NCI-H1092 treated with DMSO at 0.1 percent for 48 hours (cell line): ENCODE measurements at regions not wholly inside any gene's neighbourhood (a gene's known extent, or its start where the extent isn't known, plus 50 kb on each side); places are given as distances from the start of the nearest gene placed in this dataset.
"Not testable (repeated sequence)": the region's sequence is repeated elsewhere in the genome, so short reads cannot be mapped to it uniquely, and the experiment has no call there.

ENCODE experiments used
- DNase-seq: peaks from one replicate; lab custom pipeline; 2025; lab: John Stamatoyannopoulos, UW

DNA sequence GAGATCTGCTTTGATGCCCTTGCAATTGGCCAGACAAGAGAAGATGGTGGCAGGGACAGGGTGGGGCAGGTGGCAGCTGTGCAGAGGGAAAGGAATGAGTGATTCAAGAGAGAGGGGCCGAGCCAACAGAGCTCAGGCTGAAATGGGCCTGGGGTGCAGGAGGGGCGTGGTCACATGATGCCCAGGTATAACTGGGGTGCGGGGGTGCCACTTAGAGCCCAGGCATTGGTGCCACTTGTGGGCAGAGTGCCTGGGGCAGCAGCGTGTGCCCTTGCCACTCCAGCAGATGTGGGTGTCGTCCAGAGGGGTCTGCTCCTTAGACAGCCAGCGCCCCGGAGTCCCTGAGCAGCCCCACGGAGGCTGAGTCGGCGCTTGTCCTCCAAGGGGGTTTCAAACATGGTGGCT, 88.7 kb downstream of the PLXNA1 start:
- no peak for DNase-seq

DNA sequence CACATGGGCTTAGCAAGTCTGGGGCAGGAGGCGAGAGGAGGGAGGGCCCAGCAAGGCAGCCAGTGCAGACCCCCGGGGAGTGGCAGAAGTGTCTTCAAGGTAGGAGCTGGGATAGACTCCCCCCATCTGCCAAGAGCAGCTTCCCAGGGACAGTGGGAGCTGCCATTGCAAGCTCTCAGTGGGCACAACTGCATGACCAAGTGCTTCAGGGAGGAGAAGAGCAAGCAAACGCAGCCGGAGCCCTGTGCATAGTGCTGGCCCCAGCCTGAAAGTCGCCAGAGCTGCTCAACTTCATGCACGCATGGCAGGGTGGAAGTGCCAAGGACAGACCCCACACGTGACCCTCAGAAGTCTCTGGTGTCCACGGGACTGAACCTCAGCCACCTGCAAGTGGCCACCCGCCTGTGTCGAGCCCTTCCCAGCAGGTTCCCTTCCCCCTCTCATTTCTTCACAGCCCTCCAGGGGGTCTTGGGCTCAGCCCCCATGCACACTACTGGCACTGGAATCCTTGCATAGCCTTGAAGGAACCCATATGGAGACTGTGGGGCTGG, 89.4 kb downstream of the PLXNA1 start:
- DNase-seq, result no peak

DNA sequence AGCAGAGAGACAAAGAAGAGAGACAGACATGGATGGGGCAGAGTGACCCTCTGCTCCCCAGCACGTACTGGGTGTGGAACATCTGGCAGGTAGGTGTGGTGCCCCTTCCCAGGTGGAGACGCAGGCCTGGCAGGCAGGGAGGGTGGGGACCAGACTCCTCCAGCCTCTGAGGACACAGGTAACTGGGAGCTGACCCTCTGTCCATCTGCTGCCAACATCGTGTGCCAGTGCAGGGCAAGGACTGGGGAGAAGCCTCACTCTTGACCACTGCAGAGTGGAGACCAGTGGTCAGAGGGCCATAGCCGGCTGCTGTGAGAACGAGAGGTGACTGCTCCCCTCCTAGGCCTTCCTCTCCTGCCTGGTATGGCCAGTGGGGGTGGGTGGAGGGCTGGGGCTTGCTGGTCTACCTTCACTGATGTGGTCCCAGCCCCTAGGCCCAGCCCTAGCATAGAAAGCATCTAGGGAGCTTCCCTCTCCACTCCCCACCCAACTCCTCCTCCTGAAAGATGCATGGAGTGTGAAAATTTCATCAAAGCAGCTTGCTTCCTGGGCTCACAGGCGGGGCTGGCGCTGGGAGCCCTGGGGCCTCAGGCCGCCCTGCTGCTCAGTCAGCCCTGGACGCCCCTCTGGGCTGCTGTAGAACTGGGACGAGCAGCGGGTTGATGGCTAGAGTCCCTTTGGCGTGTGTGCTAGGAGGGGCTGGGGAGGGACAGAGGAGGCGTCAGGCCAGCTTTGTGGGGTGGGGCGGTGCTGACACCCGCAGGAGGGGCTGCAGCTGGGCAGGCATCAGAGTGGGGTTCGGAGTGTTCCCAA, 90.3 kb downstream of the PLXNA1 start:
- no peak for DNase-seq

DNA sequence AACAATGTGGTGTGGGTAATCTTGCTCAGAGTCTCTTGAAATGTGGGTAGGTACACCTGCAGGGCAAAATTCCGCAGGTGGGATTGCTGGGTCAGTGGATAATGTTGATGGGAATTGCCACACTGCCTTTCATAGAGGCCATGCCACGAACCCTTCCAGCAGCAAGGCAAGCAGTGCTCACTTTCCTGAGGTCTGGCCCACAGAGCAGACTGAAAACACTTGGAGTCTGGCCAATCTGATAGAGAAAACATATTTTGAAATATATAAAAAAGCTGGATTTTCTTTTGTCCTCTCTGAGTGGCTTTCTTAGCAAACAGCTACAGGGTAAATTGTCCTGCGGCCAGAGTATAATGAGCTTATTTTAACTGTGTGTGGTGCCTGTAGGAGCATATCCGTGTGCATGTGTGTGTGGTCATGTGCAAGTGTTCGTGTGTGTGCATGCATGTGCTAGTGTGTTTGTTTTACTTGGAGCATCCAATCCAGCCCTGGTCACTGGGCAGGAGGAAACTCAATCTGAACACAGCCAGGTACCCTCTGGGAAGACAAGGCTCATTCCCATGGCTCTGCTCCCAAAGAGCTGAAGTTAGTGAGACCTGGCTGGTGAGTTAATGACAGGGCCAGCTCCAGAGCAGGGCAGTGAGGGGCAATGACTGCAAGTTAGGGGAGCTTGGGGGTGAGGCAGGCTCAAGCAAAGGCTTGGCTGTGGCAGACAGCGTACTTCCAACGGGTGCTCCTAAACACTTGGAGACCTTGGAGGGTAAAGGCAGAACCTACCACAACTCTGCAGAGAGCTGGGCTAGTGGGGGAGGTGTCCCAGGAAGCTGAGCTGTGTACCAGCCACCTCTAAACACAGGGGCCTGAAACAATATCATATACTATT, 91.3 kb downstream of the PLXNA1 start:
- no peak for DNase-seq

DNA sequence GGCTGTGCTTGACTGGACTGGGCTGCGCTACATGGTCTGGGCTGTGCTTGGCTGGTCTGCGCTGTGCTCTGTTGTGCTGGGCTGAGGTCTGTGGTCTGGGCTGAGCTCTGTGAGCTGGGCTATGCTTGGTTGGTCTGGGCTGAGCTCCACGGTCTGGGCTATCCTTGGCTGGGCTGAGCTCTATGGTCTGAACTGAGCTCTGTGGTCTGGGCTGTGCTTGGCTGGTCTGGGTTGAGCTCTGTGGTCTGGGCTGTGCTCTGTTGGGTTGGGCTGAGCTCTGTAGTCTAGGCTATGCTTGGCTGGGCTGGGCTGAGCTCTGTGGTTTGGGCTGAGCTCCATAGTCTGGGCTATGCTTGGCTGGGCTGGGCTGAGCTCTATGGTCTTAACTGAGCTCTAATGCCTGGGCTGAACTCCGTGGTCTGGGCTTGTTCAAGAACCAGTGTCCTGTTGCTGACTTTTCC, 92.0 kb downstream of the PLXNA1 start:
- DNase-seq, result peak; percentile 45

DNA sequence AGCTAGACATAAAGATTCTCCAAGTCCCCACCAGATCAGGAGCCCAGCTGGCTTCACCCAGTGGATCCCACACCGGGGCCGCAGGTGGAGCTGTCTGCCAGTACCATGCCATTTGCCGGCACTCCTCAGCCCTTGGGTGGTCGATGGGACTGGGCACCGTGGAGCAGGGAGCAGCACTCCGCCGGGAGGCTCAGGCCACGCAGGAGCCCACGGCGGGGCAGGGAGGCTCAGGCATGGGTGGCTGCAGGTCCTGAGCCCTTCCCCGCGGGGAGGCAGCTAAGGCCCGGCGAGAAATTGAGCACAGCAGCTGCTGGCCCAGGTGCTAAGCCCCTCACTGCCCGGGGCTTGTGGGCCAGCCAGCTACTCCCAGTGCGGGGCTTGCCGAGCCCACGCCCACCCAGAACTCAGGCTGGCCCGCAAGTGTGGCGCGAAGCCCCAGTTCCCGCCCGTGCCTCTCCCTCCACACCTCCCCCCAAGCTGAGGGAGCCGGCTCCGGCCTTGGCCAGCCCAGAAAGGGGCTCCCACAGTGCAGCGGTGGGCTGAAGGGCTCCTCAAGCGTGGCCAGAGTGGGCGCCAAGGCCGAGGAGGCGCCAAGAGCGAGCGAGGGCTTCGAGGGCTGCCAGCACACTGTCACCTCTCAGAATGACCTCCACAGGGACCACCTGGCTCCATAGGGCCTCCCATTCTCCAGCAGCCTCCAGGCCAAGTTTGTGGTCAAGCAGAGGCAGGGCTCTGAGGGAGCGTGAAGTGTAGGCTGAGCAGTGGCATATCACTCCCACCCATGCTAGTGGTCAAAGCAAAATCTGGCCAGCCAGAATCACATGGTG, 93.5 kb downstream of the PLXNA1 start:
- not testable (repeated sequence) for DNase-seq

DNA sequence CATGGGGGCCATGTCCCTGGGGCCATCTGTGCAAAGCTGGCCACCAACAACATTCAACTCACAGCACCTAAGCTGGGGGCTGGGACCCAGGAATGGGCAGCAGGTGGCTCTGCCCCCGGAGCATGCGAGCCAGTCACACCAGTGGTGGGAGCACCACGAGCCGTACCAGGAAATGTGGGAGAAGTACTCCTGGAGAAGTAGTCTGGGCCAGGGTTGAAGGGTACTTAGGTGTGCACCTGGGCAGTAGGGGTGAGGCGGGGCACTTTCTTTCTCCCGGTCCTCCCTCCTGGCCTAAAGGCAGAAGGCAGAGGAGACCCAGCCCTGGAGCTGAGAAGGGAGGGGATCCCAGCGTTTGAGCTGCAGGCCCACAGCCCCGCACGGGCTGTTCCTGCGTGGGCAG, 94.2 kb downstream of the PLXNA1 start:
- no peak for DNase-seq

DNA sequence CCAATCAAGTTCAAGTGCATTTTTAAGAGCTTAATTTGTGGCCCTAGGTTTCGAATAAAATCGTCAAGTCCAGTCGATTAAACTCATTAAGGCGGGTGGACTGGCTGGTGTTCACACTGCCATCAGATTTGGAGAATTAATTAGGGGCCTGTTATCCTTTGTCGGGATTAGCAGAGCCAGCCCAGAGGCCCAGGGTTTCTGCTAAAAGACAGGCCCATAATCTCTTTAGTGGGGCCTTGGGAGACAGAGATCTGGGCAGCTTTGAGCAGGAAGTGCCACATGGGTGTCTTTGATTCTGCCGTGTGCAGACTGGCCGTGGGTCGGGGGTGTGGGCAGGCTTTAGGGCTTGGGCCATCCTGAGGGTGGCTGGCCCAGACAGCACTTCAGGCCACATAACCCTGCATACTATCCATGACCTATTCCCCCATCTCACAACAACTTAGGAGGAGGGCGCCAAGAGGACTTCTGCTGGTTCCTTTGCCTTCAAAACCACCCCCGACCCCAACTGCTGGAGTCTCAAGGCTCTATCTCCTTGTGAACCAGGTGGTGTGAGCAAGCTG, 94.7 kb downstream of the PLXNA1 start:
- no peak for DNase-seq

DNA sequence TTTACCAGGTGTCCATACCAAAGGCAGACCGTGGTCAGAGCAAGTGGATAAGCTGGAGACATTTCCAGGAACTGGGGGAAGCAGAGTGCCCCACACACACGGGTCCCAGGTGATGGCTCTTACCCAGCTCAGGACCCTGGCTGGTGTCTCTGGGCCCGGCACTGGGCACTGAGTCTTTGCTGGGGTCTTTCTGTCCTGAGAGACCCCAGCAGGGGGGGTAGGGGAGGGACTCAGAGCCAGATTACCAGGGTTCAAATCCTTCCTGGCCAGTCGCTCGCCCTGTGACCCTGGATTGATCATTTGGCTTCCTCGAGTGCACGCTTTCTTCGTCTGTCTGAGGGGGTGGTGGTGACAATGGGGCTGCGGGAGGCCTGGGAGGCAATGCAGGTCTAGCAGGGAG, 95.7 kb downstream of the PLXNA1 start:
- DNase-seq, result no peak

DNA sequence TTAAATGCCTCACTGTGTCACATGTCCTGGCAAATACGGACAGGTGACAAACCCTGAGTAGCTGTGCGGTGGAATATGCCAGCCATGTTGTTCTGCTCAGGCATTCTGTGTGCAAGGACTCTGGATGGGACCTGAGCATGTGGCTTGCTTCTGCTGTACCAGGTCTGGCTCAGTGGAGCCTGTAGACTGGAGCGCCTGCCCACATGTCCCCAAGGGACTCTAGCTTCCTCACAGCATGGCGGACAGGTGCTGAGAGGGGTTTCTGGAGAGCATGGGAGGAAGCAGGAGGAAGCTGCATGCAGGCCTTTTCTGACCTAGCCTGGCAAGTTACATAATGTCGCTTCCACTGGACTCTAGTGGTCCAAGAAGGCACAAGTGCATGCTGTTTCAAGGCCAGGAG, 96.3 kb downstream of the PLXNA1 start:
- no peak for DNase-seq

DNA sequence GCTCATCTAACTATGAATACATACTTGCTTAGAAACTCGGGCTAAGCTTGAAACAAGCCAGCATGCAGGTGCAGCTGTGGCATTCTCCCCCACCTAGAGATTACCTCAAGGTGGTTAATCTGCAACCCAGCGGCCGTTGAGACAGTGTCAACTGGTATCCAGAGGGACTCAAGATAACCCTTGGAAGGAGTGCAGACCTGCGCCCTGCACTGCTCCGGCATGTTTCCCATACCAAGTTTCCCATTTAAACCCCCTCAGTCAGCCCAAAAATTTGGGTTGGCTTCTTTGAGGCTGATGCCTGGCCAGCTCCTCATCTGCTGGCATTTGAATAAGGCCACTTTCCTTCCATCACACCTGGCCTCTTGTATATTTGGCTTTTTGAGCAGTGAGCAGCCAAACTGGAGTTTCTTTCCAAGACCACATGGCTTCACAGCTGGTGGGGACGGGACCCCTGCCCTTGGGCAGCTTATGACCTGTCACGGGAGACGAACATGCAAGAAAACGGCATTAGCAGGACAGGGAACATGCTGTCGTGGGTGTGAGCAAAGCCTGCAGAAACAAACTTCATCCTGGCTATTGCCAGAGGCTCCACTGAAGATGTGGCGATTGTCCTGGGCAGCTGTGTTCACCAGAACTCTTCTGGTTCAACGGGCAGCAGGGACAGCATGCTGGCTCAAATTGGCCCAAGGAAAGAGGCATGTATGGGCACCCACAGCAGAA, 98.2 kb downstream of the PLXNA1 start:
- no peak for DNase-seq

DNA sequence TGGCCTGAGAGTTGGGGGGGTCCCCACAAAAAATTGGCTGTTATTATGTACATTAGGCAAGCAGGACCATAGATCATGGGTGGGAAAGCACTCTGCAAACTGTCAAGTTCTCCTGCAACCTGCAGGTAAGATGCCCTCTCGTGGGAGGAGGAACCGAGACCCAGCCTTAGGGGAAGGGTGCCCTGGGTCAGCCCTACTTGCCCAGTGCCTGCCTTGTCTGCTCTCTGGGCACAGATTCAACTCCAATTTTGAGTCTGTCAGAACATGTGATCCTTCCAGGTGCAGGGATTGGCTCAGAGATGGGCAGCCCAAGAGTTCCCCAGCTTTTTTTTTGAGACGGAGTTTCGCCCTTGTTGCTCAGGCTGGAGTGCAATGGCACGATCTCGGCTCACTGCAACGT, 99.2 kb downstream of the PLXNA1 start:
- no peak for DNase-seq

DNA sequence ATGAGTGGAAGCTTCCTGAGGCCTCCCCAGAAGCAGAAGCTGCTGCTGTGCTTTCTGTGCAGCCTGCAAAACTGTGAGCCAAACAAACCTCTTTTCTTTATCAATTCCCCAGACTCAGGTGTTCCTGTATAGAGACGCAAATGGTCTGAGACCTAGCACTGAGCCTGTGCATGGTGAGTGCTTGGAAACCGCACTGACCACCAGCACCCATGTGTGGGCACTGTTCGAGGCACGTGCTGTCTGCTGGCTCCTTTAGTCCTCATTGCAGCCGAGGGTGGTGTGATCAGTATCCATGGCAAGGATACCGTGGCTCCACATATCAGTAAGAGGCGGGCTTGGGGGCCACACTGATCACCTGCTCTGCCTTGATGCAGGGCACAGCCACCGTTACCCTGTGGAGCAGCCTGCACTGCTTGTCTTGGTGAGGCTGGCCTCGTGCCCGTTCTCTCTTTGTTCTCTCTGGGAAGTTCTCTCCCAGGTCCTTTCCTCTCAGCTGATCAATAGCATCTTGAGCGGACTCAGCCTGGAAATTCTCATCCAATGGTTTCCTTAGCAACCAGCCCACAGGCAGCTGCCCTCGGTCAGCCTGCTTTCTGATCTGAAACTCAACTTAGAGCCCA, 101.0 kb downstream of the PLXNA1 start:
- DNase-seq, result peak; percentile 25

DNA sequence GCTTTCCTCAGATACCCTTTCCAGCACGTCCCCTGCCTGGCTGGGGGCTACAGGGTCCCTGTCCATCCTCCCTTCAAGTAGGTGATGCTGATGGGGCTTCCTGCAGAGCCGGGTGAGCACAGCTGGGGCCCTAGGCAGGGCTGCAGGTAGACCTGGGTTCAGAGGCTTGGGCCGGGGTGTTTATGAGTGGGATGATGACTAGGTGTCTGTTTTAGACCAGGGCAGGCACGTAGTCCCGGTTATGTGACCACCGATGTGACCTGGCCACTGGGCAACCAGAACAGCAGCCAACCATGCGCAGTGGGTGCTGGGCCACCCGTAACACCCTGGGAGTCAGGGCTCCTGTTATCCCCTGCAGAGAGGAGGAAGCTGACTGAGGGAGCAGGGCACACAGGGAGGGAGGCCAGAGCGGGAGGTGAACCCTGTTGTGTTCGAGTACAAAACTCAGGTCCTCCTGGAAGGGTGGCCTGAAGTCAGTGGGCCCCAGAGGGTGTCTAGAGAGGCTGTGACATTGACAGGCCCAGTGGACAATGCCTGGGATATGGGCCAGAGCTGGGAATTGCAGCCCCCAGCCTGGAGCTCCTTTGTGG, 101.6 kb downstream of the PLXNA1 start:
- DNase-seq, result no peak

DNA sequence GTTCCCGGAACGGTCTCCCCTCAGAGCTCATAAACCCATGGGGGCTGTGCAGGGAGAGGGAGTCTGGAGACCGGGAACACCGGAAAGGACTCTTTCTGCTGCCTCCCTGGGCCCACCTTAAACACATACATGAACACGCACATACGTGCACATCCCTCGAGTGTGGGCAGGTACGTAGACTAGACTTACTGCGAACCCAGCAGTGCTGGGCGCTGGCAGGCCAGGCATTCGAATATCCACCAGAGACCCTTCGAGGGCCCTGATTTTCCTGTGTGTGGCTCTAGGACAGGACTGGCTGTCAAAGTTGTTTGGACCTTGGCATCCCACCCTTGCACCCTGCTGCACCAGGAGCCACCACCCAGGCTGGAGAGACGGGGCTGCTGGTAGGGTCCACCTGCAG, 102.7 kb downstream of the PLXNA1 start:
- DNase-seq, result no peak

DNA sequence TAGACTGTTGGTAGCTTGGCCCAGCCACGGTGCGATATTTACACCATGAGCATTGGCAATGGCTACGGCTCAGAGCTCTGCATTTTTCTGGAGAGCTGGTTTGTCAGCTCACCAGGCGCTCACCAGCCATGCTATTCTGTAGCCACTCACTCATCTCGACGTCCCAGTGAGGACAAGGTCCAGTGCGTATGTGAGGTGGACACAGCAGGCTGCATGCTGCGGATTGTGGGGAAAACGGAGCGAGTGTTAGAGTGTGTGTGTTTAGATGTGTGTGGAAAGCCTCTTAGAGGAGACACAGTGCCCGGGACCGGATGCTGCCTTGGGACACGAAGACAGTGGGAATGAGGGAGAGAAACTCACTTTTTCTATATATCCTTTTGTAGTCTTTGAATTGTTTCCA, 103.7 kb downstream of the PLXNA1 start:
- DNase-seq, result not testable (repeated sequence)

DNA sequence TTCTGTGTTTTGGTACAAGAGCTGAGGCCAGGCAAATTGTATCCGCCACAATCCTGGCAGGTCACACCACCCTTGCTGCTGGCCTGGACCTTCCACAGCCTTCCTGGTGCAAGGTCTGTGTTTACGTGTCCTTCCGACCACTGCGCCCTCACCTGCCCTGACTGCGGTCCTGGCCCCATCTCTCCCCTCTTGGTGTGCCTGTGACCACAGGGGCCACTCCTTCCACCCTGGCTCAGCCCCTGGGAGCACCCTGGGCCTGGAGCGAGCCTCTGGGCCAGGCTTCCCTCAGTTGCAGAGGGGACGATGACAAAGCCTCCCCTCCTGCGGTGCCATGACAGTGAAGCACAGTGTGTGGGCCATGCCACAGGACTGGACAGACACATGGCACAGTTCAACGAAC, 104.5 kb downstream of the PLXNA1 start:
- no peak for DNase-seq

DNA sequence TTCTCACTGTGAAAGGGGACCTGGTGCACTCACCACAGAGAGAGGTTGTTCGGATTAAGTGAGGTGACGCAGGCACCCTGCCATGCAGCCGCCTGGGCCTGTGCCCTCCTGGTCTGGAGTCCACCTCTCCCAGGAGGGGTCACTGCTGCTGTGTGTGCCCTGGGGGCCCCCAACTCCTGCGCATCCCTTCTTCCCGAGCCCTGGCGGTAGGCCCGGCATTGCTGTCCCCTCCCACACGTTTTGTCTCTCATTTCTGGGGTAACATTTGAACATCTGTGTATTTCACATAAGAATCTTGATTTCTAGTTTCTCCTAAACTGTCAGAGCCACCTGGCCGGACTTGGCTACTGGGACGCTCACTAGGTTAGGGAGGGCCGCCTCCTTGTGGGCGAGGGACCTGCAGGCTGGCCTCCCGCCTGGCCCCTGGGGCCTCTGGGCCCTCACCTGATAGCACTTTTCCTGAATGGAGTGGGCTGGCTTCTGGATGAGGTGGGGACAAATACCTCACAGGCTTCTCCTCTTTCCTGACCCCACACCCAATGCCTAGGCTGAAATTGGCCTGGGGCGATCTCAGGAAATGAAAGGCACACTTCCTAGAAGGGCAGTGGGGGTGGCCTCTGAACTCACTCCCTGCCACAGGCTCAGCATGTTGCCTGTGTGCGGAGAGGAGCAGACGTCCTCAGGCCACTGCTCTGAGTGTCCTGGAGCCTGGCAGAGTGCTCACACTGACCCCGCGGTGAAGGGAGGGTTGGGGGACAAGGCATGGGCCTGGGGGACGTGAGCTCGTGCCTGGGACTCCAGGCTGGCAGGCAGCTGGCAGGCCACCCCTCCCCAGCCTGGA, 104.2 kb upstream of the PRR23E start:
- no peak for DNase-seq

DNA sequence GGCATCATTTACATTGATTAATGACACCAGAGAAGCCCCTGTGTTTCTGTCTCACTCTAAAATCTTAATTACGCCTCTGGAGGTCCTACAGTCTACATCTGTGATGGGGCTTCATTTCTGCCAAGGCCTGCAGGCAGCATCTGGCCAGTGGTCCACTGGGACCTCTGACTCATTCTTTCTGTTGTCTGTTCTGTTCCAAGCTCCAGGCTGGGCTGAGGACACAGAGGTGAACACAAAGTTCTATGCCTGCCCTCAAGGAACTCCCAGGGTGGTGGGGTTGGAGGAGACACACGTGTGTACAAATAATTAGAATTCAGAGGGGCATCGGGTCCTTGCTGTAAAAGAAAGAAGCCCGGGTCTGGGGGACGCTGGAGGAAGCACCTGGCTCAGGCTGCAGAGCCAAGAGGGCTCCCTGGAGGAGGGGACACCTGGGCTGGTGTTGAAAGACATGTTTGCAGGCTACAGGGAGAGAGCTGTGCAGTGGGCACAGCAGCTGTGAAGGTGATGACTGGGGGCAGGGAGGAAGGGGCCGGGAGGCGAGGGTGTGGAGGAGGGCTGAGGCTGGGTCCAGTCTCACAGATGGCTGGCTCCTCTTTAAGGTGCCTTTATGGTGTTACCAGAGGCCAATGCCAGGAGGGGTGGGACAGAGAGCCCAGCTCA, 103.3 kb upstream of the PRR23E start:
- DNase-seq, result no peak
